ENCODE measurements at regions not wholly inside any gene's neighbourhood (a gene's known extent, or its start where the extent isn't known, plus 50 kb on each side); places are given as distances from the start of the nearest gene placed in this dataset.

DNA sequence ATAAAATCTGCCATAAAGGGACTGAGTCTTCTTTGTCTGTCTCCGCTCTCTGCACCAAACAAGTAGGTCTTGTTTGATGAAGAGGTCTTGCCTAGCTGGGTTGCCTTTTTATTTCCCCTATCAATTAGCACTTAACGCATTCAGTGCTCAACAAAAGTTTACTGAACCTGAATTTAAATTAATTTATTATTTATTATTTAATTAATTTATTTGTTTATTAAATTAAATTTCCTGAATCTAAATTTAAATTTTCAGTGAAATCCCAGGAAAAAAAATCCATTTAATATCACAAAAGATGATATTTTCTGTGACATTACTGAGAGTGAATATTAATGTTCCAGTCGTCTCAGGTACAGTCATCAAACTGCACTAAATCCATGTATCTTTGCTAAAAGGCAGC lies 164.9 kb upstream of the AGTR1 start:
- no peak for DNase-seq (ENCODE audit: low read depth)
- TF ChIP-seq, protein P1, sequence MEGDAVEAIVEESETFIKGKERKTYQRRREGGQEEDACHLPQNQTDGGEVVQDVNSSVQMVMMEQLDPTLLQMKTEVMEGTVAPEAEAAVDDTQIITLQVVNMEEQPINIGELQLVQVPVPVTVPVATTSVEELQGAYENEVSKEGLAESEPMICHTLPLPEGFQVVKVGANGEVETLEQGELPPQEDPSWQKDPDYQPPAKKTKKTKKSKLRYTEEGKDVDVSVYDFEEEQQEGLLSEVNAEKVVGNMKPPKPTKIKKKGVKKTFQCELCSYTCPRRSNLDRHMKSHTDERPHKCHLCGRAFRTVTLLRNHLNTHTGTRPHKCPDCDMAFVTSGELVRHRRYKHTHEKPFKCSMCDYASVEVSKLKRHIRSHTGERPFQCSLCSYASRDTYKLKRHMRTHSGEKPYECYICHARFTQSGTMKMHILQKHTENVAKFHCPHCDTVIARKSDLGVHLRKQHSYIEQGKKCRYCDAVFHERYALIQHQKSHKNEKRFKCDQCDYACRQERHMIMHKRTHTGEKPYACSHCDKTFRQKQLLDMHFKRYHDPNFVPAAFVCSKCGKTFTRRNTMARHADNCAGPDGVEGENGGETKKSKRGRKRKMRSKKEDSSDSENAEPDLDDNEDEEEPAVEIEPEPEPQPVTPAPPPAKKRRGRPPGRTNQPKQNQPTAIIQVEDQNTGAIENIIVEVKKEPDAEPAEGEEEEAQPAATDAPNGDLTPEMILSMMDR (conservative IDR thresholded peaks at IDR 0.05; ENCODE audit: low read depth, low read length): no peak
- no peak overlapping the region for H3K4me3 ChIP-seq (ENCODE audit: low read length)

DNA sequence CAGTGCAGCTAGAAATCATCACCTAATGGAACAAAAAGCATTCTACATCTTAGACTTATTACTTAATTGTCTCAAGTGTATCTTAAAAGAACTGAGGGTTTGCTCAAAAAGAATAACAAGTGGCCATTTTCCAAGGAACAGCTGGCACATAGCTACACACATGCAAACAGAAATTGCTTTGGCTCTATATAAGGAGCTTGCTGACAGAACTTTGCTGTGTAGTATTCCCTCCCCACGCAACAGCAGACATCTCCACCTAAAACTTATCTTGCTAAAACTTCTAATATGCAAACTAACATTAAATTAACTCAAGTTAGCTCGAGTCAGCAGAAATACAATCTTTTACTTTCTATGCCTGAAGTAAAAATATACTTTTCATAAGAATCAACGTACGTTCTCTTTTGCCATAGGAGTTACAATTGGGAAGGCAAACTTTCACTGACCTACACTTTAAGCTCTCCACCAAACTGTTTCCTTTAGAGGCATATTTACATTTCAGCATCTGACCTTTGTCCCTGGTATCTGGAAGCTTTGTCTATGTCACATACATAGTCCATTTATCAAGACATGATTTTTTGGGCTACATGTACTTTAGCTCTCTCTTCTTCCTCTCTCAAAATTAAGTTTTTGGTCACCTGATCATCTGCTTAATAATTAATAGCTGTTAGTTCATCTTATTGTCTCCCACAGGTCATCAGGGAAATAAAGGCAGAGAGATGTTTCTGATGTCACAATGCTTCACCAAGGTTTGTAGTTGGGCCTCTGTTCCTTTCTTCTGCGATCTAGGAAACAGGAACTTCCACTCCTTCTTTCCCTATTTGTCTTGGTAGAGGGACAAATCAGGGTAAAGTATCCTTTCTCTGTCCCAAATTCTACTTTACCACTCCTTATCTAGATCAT lies 163.4 kb upstream of the AGTR1 start:
- TF ChIP-seq, protein P1 (conservative IDR thresholded peaks at IDR 0.05; ENCODE audit: low read depth, low read length): no peak
- no peak for DNase-seq (ENCODE audit: low read depth)
- no peak overlapping the region for H3K4me3 ChIP-seq (ENCODE audit: low read length)

DNA sequence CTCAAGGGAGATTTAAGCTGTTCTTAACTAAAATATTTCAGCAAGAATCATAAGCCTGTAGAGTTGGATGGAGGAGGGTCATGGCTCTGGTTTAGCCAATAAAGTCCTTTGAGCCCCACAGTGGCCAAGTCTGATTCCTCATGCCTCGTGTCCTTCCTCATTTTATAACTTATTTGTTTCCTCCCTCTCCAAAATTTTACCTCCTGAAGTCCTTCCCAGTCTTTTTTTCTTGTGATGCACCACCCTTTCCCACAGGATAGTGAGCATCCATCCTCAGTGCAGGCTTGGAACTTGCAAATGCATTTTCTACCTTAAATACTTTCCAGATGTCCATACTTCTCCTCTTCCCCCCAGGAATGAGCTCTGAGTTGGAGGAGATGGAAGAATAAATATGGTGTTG lies 162.7 kb upstream of the AGTR1 start:
- DNase-seq (ENCODE audit: low read depth): no peak
- H3K4me3 ChIP-seq (ENCODE audit: low read length): no peak overlapping the region
- TF ChIP-seq, protein P1 (conservative IDR thresholded peaks at IDR 0.05; ENCODE audit: low read depth, low read length): no peak

DNA sequence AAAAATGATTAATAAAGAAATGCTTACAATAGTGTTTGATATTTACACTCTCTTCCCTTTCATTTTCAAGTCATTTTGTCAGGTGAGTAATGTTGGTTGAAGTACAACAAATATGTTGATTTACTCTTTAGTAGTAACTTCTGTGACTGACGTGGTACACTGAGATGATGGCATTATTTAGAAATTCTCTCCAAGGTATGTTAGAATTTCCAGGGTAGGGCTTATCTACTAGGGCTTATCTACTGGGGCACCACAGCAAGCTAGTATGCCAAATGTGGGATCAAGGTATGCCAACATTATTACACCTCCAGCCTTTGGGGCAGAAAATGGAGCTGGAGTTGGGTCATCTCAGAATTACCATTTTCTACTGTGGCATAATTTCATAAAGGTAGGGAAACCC lies 157.4 kb upstream of the AGTR1 start:
- H3K4me3 ChIP-seq (ENCODE audit: low read length): no peak overlapping the region
- TF ChIP-seq, protein P1 (conservative IDR thresholded peaks at IDR 0.05; ENCODE audit: low read depth, low read length): no peak
- no peak for DNase-seq (ENCODE audit: low read depth)

DNA sequence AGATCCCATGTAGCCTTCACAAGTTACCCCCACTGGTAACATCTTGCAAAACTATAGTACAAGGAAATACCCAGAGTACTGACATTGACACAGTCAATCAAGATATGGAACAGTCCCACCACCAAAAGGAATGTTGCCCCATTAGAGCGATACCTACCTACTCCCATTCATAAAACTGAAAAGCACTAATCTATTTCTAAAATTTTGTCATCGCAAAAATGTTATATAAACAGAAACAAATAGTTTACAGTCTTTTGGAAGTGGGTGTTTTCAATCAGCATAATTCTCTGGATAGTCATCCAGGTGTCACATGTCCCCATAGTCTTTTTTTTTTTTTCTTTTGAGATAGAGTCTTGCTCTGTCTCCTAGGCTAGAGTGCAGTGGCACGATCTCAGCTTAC lies 156.9 kb upstream of the AGTR1 start:
- TF ChIP-seq, protein P1 (conservative IDR thresholded peaks at IDR 0.05; ENCODE audit: low read depth, low read length): no peak
- H3K4me3 ChIP-seq (ENCODE audit: low read length): no peak overlapping the region

DNA sequence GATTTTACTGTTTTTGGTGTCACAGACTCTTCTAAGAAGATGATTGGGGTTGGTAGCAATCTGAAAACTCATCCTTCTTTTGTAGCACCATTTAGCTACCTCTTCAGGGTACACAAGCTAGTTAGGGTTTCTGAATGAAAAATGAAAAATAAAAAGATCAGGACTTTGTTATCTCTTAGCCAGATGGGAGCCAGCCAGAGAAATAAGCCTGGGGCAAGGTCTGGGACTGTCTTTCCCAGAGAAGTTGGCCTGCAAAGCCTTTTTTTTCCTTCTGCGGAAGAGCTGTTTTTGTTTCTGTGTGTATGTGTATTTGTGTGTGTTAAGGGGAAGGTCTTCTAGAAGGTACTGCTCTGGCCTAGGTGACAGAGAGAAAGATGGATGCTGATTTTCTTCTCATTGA lies 150.7 kb upstream of the AGTR1 start:
- no peak overlapping the region for H3K4me3 ChIP-seq (ENCODE audit: low read length)
- TF ChIP-seq, protein P1 (conservative IDR thresholded peaks at IDR 0.05; ENCODE audit: low read depth, low read length): no peak
- DNase-seq (ENCODE audit: low read depth): no peak

More for the DNA sequence above, 156.9 kb upstream of the AGTR1 start:
- DNase-seq (ENCODE audit: low read depth): no peak

DNA sequence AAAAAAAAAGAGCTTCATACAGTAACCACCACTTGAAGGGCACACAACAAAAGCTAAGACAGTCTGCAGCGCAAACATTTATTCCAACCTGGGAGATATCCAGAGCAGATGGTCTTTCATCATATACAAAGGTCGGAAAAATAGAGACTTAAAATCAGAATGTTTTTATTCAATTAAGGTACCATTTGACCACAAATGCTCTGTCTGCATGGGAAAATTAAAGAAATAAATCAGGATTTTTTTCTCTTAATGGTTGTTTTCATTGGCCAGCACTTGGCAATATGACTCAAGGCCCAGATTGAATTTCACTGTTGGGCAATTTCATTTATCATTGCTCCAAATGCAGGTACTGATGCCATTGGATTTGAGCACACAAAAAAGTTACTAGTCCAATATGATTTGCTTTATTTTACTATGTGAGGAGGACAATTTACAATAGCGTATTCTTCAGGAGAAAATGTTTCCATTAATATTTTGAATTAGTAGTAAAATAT lies 145.9 kb upstream of the AGTR1 start:
- TF ChIP-seq, protein P1 (conservative IDR thresholded peaks at IDR 0.05; ENCODE audit: low read depth, low read length): no peak
- H3K4me3 ChIP-seq (ENCODE audit: low read length): no peak overlapping the region
- DNase-seq (ENCODE audit: low read depth): no peak
